Osteoblast (primary cell): ENCODE measurements at regions not wholly inside any gene's neighbourhood (a gene's known extent, or its start where the extent isn't known, plus 50 kb on each side); places are given as distances from the start of the nearest gene placed in this dataset.

ENCODE experiments used
- DNase-seq: peaks from one replicate; pipeline ENCODE4 v3.0.0; 2011; ENCODE audit warnings: low spot score, mixed read lengths; ENCODE audit not compliant: insufficient read length; ENCODE audit errors: missing footprints
- H2AFZ ChIP-seq: 2 replicates; pipeline ENCODE4 v1.6.0; 2011; ENCODE audit warnings: mild to moderate bottlenecking, low read length
- H3K27ac ChIP-seq: 2 replicates; pipeline ENCODE4 v1.5.1; 2011; ENCODE audit warnings: mild to moderate bottlenecking, low read depth, low read length, moderate library complexity
- H3K27me3 ChIP-seq: 2 replicates; pipeline ENCODE4 v1.6.0; 2012; ENCODE audit warnings: mild to moderate bottlenecking, control low read depth, inconsistent platforms, low read length, moderate library complexity; ENCODE audit not compliant: insufficient read depth
- H3K36me3 ChIP-seq: 2 replicates; pipeline ENCODE4 v1.5.1; 2011; ENCODE audit warnings: mild to moderate bottlenecking, low read length, control low read depth, moderate library complexity; ENCODE audit not compliant: insufficient read depth
- H3K4me1 ChIP-seq: 2 replicates; pipeline ENCODE4 v1.5.1; 2011; ENCODE audit warnings: mild to moderate bottlenecking, low read length, control low read depth, moderate library complexity; ENCODE audit not compliant: insufficient read depth
- H3K4me2 ChIP-seq: 2 replicates; pipeline ENCODE4 v1.6.0; 2011; ENCODE audit warnings: mild to moderate bottlenecking, low read length; ENCODE audit not compliant: insufficient read depth
- H3K4me3 ChIP-seq: fragments of 200-600 bp; sonication (generic); 3 replicates; pipeline ENCODE4 v1.5.1; 2012; ENCODE audit warnings: mild to moderate bottlenecking, low read length, inconsistent platforms; ENCODE audit not compliant: insufficient read depth
- H3K79me2 ChIP-seq: 2 replicates; pipeline ENCODE4 v1.6.0; 2012; ENCODE audit warnings: mild to moderate bottlenecking, low read length, control low read depth, inconsistent platforms; ENCODE audit not compliant: insufficient read depth
- H3K9me3 ChIP-seq: 2 replicates; pipeline ENCODE4 v1.5.1; 2011; ENCODE audit warnings: low read depth, low read length, control low read depth
- H4K20me1 ChIP-seq: 2 replicates; pipeline ENCODE4 v1.6.0; 2012; ENCODE audit warnings: mild to moderate bottlenecking, low read length, control low read depth; ENCODE audit not compliant: insufficient read depth
- TF ChIP-seq, protein P1 (sequence below): IDR thresholded peaks from 2 replicates; pipeline ENCODE4 v1.5.1; 2011; ENCODE audit warnings: mild to moderate bottlenecking, low read depth, low read length, moderate library complexity; ENCODE audit errors: extremely low read depth

GRCh38 chr6:10194816-10195672 lies 219.8 kb downstream of the TFAP2A start:
- peak; percentile 37 for DNase-seq
- Histone ChIP-seq H2AFZ (no peak overlapping the region), H3K27me3 (no peaks in the 10 kb centered on the region), H3K36me3 (no peaks in the 10 kb centered on the region), H4K20me1 (no peaks in the 10 kb centered on the region), H3K4me3 (no peak overlapping the region), H3K79me2 (no peaks in the 10 kb centered on the region), H3K4me1 (no peaks in the 10 kb centered on the region), H3K4me2 (no peak overlapping the region), H3K9me3 (no peaks in the 10 kb centered on the region), H3K27ac (no peak overlapping the region)
- TF ChIP-seq, protein P1, sequence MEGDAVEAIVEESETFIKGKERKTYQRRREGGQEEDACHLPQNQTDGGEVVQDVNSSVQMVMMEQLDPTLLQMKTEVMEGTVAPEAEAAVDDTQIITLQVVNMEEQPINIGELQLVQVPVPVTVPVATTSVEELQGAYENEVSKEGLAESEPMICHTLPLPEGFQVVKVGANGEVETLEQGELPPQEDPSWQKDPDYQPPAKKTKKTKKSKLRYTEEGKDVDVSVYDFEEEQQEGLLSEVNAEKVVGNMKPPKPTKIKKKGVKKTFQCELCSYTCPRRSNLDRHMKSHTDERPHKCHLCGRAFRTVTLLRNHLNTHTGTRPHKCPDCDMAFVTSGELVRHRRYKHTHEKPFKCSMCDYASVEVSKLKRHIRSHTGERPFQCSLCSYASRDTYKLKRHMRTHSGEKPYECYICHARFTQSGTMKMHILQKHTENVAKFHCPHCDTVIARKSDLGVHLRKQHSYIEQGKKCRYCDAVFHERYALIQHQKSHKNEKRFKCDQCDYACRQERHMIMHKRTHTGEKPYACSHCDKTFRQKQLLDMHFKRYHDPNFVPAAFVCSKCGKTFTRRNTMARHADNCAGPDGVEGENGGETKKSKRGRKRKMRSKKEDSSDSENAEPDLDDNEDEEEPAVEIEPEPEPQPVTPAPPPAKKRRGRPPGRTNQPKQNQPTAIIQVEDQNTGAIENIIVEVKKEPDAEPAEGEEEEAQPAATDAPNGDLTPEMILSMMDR, result no peak

- Histone ChIP-seq H3K27ac (no peak overlapping the region), H3K27me3 (no peaks in the 10 kb centered on the region), H3K79me2 (no peaks in the 10 kb centered on the region)
These were observed 221.6 kb downstream of the TFAP2A start for GRCh38 chr6:10193321-10193720.

DNA sequence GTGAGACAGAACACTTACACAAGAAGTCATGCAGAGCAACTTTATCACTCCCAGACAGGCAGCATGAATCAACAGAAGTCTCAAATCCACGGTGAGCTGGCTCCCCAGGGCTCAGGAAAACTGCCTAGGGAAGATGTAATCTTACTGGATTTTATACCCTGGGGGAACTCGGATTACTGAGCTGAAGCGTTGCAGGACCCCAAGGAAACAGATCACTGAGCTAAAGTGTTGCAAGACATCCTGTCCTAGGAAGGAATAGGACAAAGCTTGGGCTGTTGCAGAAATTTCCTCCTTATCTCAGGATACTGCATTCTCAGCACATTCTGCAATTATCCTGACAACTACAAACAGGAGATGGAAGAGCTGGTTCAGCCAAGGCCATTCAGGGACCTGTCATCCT lies 224.8 kb downstream of the TFAP2A start:
- Histone ChIP-seq H3K36me3 (no peaks in the 10 kb centered on the region), H3K79me2 (no peaks in the 10 kb centered on the region), H3K4me3 (no peak overlapping the region), H4K20me1 (no peaks in the 10 kb centered on the region), H2AFZ (no peak overlapping the region), H3K27me3 (no peaks in the 10 kb centered on the region), H3K4me2 (no peak overlapping the region), H3K4me1 (no peaks in the 10 kb centered on the region), H3K9me3 (no peaks in the 10 kb centered on the region), H3K27ac (no peak overlapping the region)
- no peak for DNase-seq
- TF ChIP-seq, protein P1, result no peak

More at GRCh38 chr6:10193321-10193720, 221.6 kb downstream of the TFAP2A start:
- TF ChIP-seq, protein P1, result no peak
- Histone ChIP-seq H3K4me3 (no peak overlapping the region), H3K9me3 (no peaks in the 10 kb centered on the region), H3K4me1 (no peaks in the 10 kb centered on the region), H3K36me3 (no peaks in the 10 kb centered on the region), H3K4me2 (no peak overlapping the region), H4K20me1 (no peaks in the 10 kb centered on the region), H2AFZ (no peak overlapping the region)
- DNase-seq, result no peak

GRCh38 chr6:10184371-10185227 lies 230.3 kb downstream of the TFAP2A start:
- Histone ChIP-seq H3K27me3 (no peaks in the 10 kb centered on the region), H3K27ac (no peak overlapping the region), H3K9me3 (peaks cover 4% of the 10 kb centered on the region), H3K4me1 (no peaks in the 10 kb centered on the region), H3K79me2 (no peaks in the 10 kb centered on the region), H2AFZ (no peak overlapping the region), H3K4me2 (no peak overlapping the region), H3K4me3 (no peak overlapping the region), H4K20me1 (no peaks in the 10 kb centered on the region), H3K36me3 (no peaks in the 10 kb centered on the region)
- TF ChIP-seq, protein P1, result no peak
- DNase-seq, result no peak
